Esophagus squamous epithelium (tissue), 4 donors: ENCODE measurements at regions not wholly inside any gene's neighbourhood (a gene's known extent, or its start where the extent isn't known, plus 50 kb on each side); places are given as distances from the start of the nearest gene placed in this dataset.

Experiments
- POLR2A ChIP-seq, 4 donors: fragments of 450-650 bp; IDR thresholded peaks; one replicate each; pipeline ENCODE4 v1.6.1; 2017; ENCODE audit warnings: antibody characterized with exemption in 4 of 4, mild to moderate bottlenecking in 4 of 4, moderate library complexity in 3 of 4
- TF ChIP-seq, protein P1 (sequence below), 6 experiments: fragments of 450-650 bp in 4 of 6; fragments of 200-600 bp in 2 of 6; sonication (generic) in 2 of 6; IDR thresholded peaks; one replicate each; pipeline ENCODE4 v1.5.1; 2016 to 2019; ENCODE audit warnings: antibody characterized with exemption in 6 of 6, mild to moderate bottlenecking in 4 of 6, moderate library complexity in 4 of 6

- TF ChIP-seq, protein P1, sequence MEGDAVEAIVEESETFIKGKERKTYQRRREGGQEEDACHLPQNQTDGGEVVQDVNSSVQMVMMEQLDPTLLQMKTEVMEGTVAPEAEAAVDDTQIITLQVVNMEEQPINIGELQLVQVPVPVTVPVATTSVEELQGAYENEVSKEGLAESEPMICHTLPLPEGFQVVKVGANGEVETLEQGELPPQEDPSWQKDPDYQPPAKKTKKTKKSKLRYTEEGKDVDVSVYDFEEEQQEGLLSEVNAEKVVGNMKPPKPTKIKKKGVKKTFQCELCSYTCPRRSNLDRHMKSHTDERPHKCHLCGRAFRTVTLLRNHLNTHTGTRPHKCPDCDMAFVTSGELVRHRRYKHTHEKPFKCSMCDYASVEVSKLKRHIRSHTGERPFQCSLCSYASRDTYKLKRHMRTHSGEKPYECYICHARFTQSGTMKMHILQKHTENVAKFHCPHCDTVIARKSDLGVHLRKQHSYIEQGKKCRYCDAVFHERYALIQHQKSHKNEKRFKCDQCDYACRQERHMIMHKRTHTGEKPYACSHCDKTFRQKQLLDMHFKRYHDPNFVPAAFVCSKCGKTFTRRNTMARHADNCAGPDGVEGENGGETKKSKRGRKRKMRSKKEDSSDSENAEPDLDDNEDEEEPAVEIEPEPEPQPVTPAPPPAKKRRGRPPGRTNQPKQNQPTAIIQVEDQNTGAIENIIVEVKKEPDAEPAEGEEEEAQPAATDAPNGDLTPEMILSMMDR (IDR thresholded peaks at IDR 0.05) = no peak
- TF ChIP-seq POLR2A (IDR thresholded peaks at IDR 0.05) = no peak
These were observed 116.3 kb upstream of the ANKRD55 start for GRCh38 chr5:56349461-56349860.
